IMR-90 (cell line): ENCODE measurements at regions not wholly inside any gene's neighbourhood (a gene's known extent, or its start where the extent isn't known, plus 50 kb on each side); places are given as distances from the start of the nearest gene placed in this dataset.

ENCODE experiments used
- ATAC-seq: fragments of 200-7000 bp; cut with Tn5 transposase; 2 replicates; pipeline ENCODE4 v1.9.1; 2020; ENCODE audit warnings: low read depth, mild to moderate bottlenecking, moderate library complexity
- BruUV-seq: library from RNA; stranded (reverse); fragments of 400-500 nt; replicated peaks from 2 replicates; lab custom pipeline; 2021; lab: Mats Ljungman, UMichigan
- CTCF ChIA-PET: fragments of 300-600 bp; formaldehyde crosslinking; extraction: SDS; loops from one replicate; lab custom pipeline; 2021; ENCODE audit warnings: antibody characterized with exemption; lab: Yijun Ruan, JAX
- POLR2A ChIA-PET: fragments of 300-600 bp; sonication (Branson Sonifier 250); formaldehyde crosslinking; loops from one replicate; lab custom pipeline; 2022; ENCODE audit warnings: antibody characterized with exemption; ENCODE audit not compliant: unreplicated experiment; lab: Charles Lee
- DNase-seq: peaks from one replicate; pipeline ENCODE4 v3.0.0; 2013
- H2AFZ ChIP-seq: replicated peaks from 2 replicates; pipeline ENCODE3; 2013; ENCODE audit warnings: low read length, mild to moderate bottlenecking; ENCODE audit not compliant: poor library complexity
- H2AK5ac ChIP-seq: 2 replicates; pipeline ENCODE4 v1.6.1; 2013; ENCODE audit warnings: low read depth, low read length, inconsistent platforms
- H2AK9ac ChIP-seq: replicated peaks from 2 replicates; pipeline ENCODE3; 2013; ENCODE audit warnings: mild to moderate bottlenecking, low read depth, low read length, moderate library complexity; ENCODE audit not compliant: poor library complexity
- H2BK120ac ChIP-seq: 2 replicates; pipeline ENCODE4 v1.6.1; 2013; ENCODE audit warnings: low read depth, low read length, inconsistent platforms
- H2BK15ac ChIP-seq: 3 replicates; pipeline ENCODE4 v1.6.1; 2013; ENCODE audit warnings: low read depth, low read length, inconsistent platforms
- H2BK20ac ChIP-seq: 2 replicates; pipeline ENCODE4 v1.6.1; 2013; ENCODE audit warnings: low read depth, mild to moderate bottlenecking, inconsistent platforms, low read length, moderate library complexity
- H2BK5ac ChIP-seq: 2 replicates; pipeline ENCODE4 v1.6.1; 2013; ENCODE audit warnings: mild to moderate bottlenecking, low read depth, low read length, inconsistent platforms; ENCODE audit not compliant: poor library complexity, severe bottlenecking
- H3K14ac ChIP-seq: replicated peaks from 2 replicates; pipeline ENCODE4 v1.6.1; 2013; ENCODE audit warnings: low read depth, low read length, inconsistent platforms
- H3K18ac ChIP-seq: 2 replicates; pipeline ENCODE4 v1.6.1; 2013; ENCODE audit warnings: low read depth, low read length, control low read depth
- H3K23ac ChIP-seq: 2 replicates; pipeline ENCODE4 v1.6.1; 2013; ENCODE audit warnings: low read depth, low read length, inconsistent platforms
- H3K27ac ChIP-seq: 2 replicates; pipeline ENCODE4 v1.5.1; 2013; ENCODE audit warnings: mild to moderate bottlenecking, control low read depth, low read length; ENCODE audit not compliant: insufficient read depth
- H3K27me3 ChIP-seq: 2 replicates; pipeline ENCODE4 v1.6.1; 2013; ENCODE audit warnings: low read length; ENCODE audit not compliant: control insufficient read depth, insufficient read depth
- H3K36me3 ChIP-seq: 2 replicates; pipeline ENCODE4 v1.6.1; 2013; ENCODE audit warnings: low read length, mixed read lengths; ENCODE audit not compliant: control insufficient read depth, insufficient read depth
- H3K4ac ChIP-seq: 2 replicates; pipeline ENCODE4 v1.6.1; 2013; ENCODE audit warnings: low read depth, low read length, inconsistent platforms
- H3K4me1 ChIP-seq: 2 replicates; pipeline ENCODE4 v1.6.1; 2013; ENCODE audit warnings: low read length, mixed read lengths; ENCODE audit not compliant: control insufficient read depth, insufficient read depth
- H3K4me2 ChIP-seq: 2 replicates; pipeline ENCODE4 v1.6.1; 2013; ENCODE audit warnings: low read depth, mild to moderate bottlenecking, control low read depth, low read length, moderate library complexity
- H3K4me3 ChIP-seq: 2 replicates; pipeline ENCODE4 v1.5.1; 2013; ENCODE audit warnings: low read depth, mild to moderate bottlenecking, control low read depth, low read length, moderate library complexity; ENCODE audit not compliant: insufficient read depth
- H3K56ac ChIP-seq: 2 replicates; pipeline ENCODE4 v1.6.1; 2013; ENCODE audit warnings: low read length, inconsistent platforms; ENCODE audit not compliant: insufficient read depth; ENCODE audit errors: extremely low read depth
- H3K79me1 ChIP-seq, 2 experiments: 2 replicates each; pipeline ENCODE4 v1.6.1; 2013; ENCODE audit warnings: low read length in 2 of 2, inconsistent platforms in 1 of 2, low read depth in 1 of 2
- H3K9ac ChIP-seq: 2 replicates; pipeline ENCODE4 v1.6.1; 2013; ENCODE audit warnings: low read depth, low read length, control low read depth
- H3K9me1 ChIP-seq: 2 replicates; pipeline ENCODE4 v1.6.1; 2013; ENCODE audit warnings: low read length, inconsistent platforms; ENCODE audit not compliant: insufficient read depth
- H3K9me3 ChIP-seq: 2 replicates; pipeline ENCODE4 v1.6.1; 2013; ENCODE audit warnings: low read length; ENCODE audit not compliant: control insufficient read depth, insufficient read depth
- H4K20me1 ChIP-seq: 2 replicates; pipeline ENCODE4 v1.6.1; 2013; ENCODE audit warnings: low read length, inconsistent platforms; ENCODE audit not compliant: insufficient read depth
- H4K5ac ChIP-seq: 2 replicates; pipeline ENCODE4 v1.6.1; 2013; ENCODE audit warnings: mild to moderate bottlenecking, low read depth, low read length, control low read depth
- H4K8ac ChIP-seq, 2 experiments: 2 replicates each; pipeline ENCODE4 v1.6.1; 2013; ENCODE audit warnings: low read depth in 2 of 2, low read length in 2 of 2, control low read depth in 1 of 2, inconsistent platforms in 1 of 2
- H4K91ac ChIP-seq: 2 replicates; pipeline ENCODE4 v1.6.1; 2013; ENCODE audit warnings: low read depth, low read length, inconsistent platforms; ENCODE audit not compliant: insufficient read depth
- CHD1 ChIP-seq: IDR thresholded peaks from 2 replicates; pipeline ENCODE4 v1.6.1; 2012; ENCODE audit warnings: low read depth, low read length, improper control_type of control experiment
- CTCF ChIP-seq: conservative IDR thresholded peaks from 2 replicates; pipeline ENCODE4 v1.5.1; 2012; ENCODE audit warnings: mild to moderate bottlenecking, low read depth, low read length, improper control_type of control experiment
- ELK1 ChIP-seq: fragments of 150-350 bp; IDR thresholded peaks from 2 replicates; pipeline ENCODE4 v1.6.1; 2016; ENCODE audit warnings: low read depth, mild to moderate bottlenecking, low read length, moderate library complexity, borderline replicate concordance
- MXI1 ChIP-seq: IDR thresholded peaks from 2 replicates; pipeline ENCODE4 v1.6.1; 2012; ENCODE audit warnings: low read depth, mild to moderate bottlenecking, low read length, moderate library complexity, borderline replicate concordance
- RAD21 ChIP-seq: IDR thresholded peaks from 2 replicates; pipeline ENCODE4 v1.6.1; 2012; ENCODE audit warnings: low read length, improper control_type of control experiment
- RFX5 ChIP-seq: IDR thresholded peaks from 2 replicates; pipeline ENCODE4 v1.8.0; 2012; ENCODE audit warnings: low read depth, mild to moderate bottlenecking, low read length, moderate library complexity
- WGBS, 2 experiments: methylation state at CpG; one replicate each; pipeline versions ENCODE4 v1.1.5 to v1.1.7; 2013; ENCODE audit warnings: missing lambda C conversion rate in 2 of 2; ENCODE audit not compliant: insufficient read length in 1 of 2; ENCODE audit errors: extremely low coverage in 2 of 2; 5-methylcytosine and 5-hydroxymethylcytosine counted together
- dilution Hi-C: fragments of 300-500 bp; cut with HindIII; formaldehyde crosslinking; loops from one replicate; pipeline ENCODE4 v1.14.3; 2018; ENCODE audit warnings: low sequenced_read_pairs; ENCODE audit not compliant: unreplicated experiment
- in situ Hi-C: fragments of 300-500 bp; cut with MboI; formaldehyde crosslinking; loops from 3 replicates; pipeline ENCODE4 v1.14.3; 2019; ENCODE audit warnings: low sequenced_read_pairs, inconsistent platforms, mixed read lengths
- intact Hi-C: fragments of 100-400 bp; cut with micrococcal nuclease; formaldehyde crosslinking; loops from 2 replicates; pipeline ENCODE4 v1.10.0; 2022

- Histone ChIP-seq H3K14ac (no peak overlapping the region), H4K20me1 (no peaks in the 10 kb centered on the region), H2AK9ac (no peak overlapping the region), H4K5ac (no peak overlapping the region), H3K9me3 (no peaks in the 10 kb centered on the region), H3K79me1 (no peaks in the 10 kb centered on the region), H3K4me1 (peaks cover 11% of the 10 kb centered on the region), H3K56ac (no peak overlapping the region), H3K4me2 (no peak overlapping the region), H2AK5ac (no peak overlapping the region), H3K36me3 (no peaks in the 10 kb centered on the region), H3K9me1 (peaks cover 3% of the 10 kb centered on the region; the same call in 1 of the 2 replicates), H2BK120ac (no peak overlapping the region), H3K4ac (no peak overlapping the region), H2AFZ (no peak overlapping the region), H2BK20ac (no peak overlapping the region), H3K27ac (no peak overlapping the region), H3K18ac (no peak overlapping the region), H3K23ac (no peak overlapping the region), H3K4me3 (no peak overlapping the region), H4K91ac (no peak overlapping the region), H2BK5ac (no peak overlapping the region), H4K8ac (no peak overlapping the region), H3K27me3 (peaks cover 6% of the 10 kb centered on the region; the same call in 1 of the 2 replicates), H3K9ac (no peak overlapping the region), H2BK15ac (no peak overlapping the region)
- TF ChIP-seq ELK1 = no peak
- no peak for TF ChIP-seq CHD1
- no peak for TF ChIP-seq MXI1
- no peak for TF ChIP-seq RAD21
- TF ChIP-seq RFX5 = no peak
- no peak for TF ChIP-seq CTCF
- in situ Hi-C loops = no loop called here
- dilution Hi-C loops = no loop called here
- DNase-seq = no peak
- no CpG with 5 or more reads among the region's 7 CpGs for WGBS, 2 experiments
- intact Hi-C loops = no loop called here
- no TSS peak for BruUV-seq
- ChIA-PET CTCF (interaction anchor here (0.6 kb wide), 1 partner anchor 337 kb away, joined by 3 read pairs; no protein-coding TSS in a partner anchor), POLR2A (no interaction called here)
- no peak for ATAC-seq
These were observed 85.0 kb upstream of the MYL10 start for GRCh38 chr7:101714097-101714496.
